D341Med (cell line): ENCODE measurements at regions not wholly inside any gene's neighbourhood (a gene's known extent, or its start where the extent isn't known, plus 50 kb on each side); places are given as distances from the start of the nearest gene placed in this dataset.
A peak's percentile ranks its signal among the peaks of the same experiment; 100 is the strongest.
"Not testable (repeated sequence)": the region's sequence is repeated elsewhere in the genome, so short reads cannot be mapped to it uniquely, and the experiment has no call there.

Experiments
- DNase-seq: peaks from one replicate; pipeline ENCODE4 v3.0.0; 2012; ENCODE audit warnings: low spot score

DNA sequence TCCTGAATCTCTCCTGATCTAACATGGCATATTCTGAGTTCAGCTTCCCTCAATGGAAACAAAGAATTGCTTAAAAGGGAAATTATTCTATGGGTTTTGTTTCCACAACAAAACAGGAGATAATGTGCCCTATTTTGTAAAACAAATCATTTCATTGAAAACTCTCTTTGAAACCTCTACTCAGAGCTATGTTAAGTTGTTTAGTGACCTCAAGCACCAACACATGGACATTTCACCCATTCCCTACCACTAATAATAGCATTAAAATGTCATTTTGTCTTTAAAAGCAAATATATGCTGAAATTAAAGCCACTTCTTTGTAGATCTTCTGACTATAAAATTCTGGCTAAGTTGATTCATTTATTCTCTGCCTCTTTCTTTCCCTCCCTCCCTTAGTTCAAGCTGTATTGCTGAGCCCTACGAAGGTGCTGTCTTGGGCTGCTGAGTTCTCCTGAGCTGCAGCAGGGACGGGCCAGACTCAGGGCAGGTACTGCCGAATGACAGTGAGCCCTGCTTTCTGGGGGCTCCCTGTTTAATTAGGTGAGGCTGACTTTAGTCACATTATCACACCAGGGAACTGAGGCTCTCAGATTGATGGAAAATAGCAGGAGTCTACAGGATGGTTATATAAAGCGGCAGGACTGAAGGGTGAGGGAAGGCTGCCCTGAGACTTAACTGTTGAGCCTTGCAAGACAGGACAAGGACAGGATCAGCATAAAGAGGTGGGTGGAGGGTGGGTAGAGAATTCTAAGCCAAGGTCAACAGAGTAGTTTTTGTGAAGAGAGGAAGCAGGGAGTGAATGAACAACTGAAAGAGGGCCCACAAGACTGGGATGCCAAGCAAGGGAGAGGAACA, 1685.1 kb downstream of the SPATA31A7 start:
- DNase-seq = peak; percentile 2

DNA sequence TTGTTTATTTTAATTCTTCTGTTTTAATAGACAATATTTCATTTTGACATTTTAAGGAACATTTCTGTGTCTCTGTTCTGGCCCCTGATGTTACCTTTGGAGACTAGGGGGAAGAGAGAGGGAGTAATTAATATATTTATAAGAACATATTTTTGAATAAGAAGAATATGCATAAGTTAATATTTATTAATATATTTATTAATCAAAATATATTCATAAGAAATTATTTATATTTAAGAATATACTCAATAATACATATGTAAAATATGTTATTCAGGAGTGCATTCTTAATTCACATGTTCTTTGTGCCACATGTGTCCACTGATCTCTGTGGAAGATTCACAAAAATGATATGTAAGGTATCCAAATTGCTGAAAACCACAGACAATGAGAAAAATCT, 1687.7 kb downstream of the SPATA31A7 start:
- DNase-seq = not testable (repeated sequence)

DNA sequence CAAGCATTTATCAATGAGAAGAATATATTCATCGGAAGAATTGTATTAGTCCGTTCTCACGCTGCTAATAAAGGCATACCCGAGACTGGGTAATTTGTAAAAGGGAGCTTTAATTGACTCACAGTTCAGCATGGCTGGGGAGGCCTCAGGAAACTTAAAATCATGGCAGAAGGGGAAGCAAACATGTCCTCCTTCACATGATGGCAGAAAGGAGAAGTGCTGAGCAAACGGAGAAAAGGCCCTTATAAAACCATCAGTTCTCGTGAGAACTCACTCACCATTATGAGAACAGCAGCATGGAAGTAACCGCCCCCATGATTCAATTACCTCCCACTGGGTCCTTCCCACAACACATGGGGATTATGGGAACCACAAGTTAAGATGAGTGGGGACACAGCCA, 1688.2 kb downstream of the SPATA31A7 start:
- not testable (repeated sequence) for DNase-seq

DNA sequence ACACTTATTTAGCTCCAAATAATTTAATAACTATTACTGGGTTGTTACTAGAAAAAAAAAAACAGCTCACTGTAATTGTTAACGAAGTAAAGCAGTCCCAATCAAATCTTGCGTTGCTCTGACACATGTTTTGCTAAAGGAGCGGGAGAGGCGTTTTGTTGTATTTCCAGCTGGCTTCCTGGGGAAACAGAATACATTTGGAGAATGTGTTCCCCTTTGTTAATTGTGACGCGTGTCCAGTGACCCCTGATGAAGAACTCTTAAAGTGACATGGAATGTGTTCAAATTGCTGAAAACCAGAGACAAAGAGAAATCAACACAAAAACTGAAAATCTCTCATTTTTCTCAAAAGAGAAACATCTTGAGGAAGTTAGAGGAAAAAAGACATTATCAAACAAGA, 1690.6 kb downstream of the SPATA31A7 start:
- DNase-seq = peak; percentile 6

DNA sequence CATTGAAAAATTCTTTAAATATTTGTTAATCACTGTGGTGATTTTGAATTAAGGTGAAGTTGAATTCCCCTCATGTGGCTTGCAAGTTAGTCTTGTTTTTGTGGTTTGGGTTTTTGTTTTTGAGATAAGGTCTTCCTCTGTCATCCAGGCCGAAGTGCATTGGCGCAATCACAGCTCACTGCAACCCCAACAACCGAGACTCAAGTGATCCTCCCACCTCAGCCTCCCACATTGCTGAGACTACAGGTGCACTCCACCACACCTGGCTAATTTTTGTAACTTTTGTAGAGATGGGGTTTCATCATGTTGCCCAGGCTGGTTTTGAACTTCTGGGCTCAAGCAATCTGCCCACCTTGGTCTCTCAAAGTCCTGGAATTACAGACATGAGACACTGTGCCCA, 1691.1 kb downstream of the SPATA31A7 start:
- DNase-seq = not testable (repeated sequence)

DNA sequence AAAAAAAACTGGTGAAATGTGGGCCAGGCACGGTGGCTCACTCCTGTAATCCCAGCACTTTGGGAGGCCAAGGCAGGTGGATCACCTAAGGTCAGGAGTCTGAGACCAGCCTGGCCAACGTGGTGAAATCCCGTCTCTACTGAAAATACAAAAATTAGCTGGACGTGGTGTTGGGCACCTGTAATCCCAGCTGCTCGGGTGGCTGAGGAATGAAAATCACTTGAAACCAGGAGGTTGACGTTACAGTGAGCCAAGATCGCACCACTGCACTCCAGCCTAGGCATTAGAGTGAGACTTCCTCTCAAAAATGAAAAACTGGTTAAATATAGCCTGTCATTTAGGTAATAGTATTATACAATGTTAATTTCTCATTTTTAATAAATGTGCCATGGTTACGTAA, 1692.0 kb downstream of the SPATA31A7 start:
- not testable (repeated sequence) for DNase-seq

DNA sequence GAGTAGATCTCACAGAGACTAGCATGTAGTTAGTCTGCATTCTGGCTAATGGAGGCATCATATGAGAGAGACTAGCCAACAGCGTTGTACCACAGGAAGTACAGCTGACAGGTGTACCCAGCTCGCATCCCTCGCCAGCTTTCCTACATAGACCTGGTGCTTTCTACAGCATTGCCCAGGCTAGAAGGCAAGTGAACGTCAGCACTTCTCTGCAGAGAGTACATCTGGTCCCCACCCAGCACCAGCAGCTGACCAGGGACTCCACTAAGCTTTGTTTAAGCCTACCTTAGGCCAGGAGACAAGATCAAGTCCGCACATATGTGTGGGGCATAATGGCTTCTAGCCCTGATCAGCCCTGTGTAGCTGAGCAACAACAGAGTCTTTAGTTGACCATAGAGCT, 1692.9 kb downstream of the SPATA31A7 start:
- not testable (repeated sequence) for DNase-seq

DNA sequence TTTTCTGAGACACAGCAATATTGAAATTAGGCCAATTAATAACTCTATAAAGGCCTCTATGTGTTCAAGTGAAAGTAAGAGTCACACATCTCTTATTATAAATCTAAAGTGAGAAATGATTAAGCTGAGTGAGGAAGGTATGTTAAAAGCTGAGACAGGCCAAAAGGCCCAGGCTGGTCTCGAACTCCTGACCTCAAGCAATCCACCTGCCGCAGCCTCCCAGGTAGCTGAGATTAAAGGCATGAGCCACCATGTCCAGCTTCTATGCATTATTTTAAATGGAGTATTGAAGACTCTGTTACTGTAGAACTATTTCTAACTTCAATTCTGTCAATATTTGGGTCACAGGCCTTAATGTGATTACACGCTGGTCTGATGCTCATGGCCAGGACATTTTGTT, 1706.9 kb downstream of the SPATA31A7 start:
- DNase-seq = not testable (repeated sequence)

DNA sequence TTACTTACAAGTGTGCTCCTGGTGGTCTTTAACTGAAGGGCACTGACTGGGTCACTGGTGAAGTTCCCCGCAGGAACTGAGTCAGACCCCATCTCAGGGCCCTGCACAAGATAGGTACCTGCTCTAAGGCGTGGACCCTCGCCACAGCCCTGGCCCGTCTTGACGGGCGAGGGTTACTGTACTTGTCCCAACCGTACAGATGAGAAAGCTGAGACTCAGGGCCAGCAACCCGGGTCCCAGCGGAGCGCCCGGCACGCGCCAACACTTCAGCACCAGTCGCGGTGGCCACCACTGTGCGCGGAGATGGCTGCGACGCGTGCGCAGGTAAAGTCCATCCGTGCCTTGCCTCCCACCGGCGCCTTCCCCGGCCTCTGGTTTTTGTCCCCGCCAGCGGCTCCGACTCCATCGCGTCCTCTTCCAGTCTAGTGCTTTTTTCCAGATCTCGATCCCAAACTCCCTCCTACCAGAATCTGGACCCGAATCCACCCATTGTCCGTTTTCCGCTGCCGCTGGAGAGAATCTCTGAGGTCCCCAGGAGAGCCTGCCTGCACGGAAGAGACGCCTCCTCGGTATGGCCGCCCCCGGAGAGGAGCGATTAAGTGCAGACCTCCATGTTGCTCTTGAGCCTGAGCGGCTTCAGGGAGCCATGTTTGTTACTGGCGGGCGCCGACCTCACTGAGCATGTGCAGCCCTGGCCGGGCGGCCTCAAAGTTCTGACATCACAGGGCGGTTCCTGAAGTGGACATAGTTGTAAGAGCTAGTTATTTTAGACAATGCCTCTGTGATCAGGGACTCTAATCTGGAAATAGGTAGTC, 1707.8 kb downstream of the SPATA31A7 start:
- not testable (repeated sequence) for DNase-seq

DNA sequence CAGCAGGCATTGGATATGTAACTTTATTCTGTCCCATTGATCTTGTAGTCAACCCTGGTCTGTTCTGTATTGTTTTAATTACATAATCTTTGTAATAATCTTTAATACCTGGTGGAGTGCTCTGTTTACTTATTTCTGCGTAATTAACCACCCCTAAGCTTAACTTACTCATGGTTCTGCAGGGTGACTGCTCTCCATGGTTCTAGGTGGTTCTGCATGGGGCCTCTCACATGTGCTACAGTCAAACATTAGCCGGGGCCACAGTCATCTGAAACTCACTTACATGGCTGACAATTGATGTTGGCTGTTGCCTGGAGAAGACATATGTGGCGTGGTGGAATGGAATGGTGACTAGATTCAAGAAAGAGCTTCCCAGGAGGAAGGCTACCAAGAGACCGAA, 1709.8 kb downstream of the SPATA31A7 start:
- DNase-seq = not testable (repeated sequence)

DNA sequence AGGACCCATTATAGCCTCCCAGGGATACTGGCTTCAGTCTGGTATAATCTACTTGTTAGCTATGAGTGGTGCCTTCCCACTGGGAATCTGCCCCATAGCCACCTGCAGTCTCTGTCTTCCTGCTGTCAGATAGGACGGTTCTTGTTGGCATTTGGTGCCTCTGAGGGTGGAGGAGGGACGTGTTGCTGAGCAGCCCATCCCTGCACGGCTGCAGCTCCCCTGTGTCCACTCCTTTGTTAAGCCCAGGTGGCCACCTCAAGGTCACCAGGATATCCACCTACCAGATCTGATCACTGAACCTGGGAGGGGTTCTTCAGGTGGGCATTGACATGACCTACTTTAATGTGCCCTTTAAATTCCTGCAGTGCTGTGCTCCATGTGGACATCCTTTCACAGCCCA, 1714.2 kb downstream of the SPATA31A7 start:
- not testable (repeated sequence) for DNase-seq

DNA sequence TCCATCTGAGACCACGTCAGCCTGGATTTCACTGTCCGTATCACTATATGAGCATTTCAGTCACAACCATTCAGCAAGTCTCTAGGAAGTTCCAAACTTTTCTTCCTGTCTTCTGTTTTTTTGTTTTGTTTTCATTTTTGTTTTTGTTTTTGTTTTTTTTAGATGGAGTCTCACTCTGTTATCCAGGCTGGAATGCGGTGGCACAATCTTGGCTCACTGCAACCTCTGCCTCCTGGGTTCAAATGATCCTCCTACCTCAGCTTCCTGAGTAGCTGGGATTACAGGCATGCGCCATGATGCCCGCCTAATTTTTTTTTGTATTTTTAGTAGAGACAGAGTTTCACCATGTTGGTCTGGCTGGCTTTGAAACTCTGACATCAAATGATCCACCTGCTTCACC, 1715.9 kb downstream of the SPATA31A7 start:
- DNase-seq = not testable (repeated sequence)

DNA sequence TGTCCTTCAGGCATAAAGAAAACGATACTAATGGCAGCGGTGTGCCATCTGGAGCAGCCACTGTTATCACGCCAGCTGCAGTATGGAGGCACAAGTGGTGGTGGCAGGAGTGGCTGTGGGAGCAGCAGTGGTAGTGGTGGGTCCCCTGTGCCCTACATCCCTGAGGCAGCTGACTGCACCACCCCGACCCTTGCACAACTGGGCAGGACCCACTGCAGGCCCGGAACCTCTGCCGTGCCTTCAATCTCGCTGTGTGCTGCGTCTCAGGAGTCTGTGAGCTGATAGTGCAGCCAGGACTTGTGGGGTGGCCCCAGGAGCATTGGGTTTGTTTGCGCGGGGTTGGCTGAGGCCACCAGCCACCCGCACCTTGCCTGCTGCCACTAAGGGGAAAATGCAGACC, 1718.0 kb downstream of the SPATA31A7 start:
- DNase-seq = not testable (repeated sequence)

DNA sequence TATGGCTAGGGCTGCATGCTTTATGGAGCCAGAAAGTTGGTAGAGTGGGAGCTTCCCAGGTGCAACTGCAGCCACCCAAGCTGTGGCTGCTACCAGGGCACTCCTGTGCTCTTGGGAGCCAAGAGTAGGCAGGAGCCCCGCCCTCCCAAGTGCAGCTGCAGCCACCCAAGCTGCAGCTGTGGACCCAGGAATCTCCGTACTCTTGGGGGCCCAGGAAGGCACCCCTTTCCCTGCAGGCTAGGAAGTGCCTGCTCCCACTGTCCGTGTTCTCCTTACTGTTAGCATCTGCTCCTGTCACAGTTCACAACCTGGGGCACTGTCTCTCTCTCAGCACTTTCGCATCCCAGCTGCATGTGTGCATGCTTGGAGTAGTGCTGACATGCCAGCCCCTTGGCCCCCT, 1718.4 kb downstream of the SPATA31A7 start:
- not testable (repeated sequence) for DNase-seq

DNA sequence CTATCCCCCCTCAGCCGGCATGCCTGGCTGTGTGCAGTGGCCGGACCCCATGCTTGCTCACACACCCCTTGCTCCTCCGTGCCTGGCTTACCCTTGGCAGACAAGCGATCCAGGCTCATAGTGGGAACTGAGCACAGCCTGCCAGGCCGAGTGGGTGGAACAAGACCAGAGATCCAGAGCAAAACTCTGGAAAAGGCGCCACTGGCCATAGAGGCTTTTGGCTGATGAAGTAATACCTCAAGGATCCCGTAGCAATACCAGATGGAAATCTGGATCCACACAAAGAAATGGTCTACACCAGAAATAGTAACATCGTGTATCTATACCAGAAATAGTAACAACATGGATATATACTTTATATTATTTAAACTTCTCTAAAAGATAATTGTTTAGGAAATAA, 1719.6 kb downstream of the SPATA31A7 start:
- not testable (repeated sequence) for DNase-seq

DNA sequence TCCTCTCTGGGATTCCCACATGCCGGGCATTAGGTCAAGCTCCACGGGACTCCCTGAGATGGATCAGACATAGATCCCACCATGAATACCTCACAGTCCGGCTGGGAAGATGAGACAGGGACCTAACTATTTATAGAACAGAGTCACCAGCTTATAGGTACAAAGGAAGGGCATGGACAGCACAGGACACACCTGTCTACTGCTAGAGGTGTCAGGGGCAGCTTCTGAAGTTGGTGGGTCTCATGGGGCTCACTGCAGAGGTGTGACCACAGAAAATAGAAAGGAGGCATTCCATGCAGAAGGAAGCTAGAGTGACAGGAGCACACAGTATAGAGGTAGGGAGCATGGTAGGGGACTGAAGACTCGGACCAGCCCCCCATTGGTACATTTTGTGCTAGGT, 1722.4 kb downstream of the SPATA31A7 start:
- DNase-seq = not testable (repeated sequence)

DNA sequence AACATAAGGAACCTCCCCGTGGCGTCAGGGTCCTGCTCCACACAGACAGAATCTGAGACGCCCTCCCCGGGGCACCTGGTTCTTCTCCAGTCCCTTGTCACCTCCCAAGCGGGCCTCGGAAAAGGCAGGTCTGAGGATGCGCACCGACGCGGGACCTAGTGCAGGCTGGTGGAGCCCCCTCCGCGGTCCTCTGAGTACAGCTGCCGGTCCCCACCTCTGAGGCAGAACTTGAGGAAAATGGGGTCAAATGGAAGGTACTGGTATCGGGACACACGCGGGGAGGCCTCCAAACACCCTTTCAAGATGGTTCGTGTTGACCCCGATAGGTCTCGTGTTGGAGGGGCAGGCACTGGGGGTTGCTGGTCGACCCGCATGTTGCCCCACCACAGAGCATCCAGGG, 1725.3 kb downstream of the SPATA31A7 start:
- DNase-seq = not testable (repeated sequence)

DNA sequence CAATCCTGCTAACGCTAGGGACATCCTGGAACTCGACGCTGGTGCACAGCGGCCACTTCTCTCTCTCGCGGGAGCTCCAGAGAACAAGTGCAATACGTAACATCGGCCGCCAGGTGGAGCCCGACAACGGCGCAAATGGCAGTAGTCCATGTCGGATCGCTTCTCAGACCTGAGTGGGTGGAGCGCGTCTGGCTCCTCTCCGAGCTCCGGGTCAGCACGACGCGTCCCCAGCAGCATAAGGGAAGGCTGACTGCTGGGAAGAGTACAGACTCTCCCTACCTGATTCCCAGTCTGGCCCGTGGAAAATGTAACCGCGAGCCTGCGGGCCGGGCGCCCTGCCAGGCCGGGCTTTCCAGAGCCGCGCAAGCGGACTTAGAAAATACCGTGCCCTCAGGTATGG, 1725.8 kb downstream of the SPATA31A7 start:
- not testable (repeated sequence) for DNase-seq

DNA sequence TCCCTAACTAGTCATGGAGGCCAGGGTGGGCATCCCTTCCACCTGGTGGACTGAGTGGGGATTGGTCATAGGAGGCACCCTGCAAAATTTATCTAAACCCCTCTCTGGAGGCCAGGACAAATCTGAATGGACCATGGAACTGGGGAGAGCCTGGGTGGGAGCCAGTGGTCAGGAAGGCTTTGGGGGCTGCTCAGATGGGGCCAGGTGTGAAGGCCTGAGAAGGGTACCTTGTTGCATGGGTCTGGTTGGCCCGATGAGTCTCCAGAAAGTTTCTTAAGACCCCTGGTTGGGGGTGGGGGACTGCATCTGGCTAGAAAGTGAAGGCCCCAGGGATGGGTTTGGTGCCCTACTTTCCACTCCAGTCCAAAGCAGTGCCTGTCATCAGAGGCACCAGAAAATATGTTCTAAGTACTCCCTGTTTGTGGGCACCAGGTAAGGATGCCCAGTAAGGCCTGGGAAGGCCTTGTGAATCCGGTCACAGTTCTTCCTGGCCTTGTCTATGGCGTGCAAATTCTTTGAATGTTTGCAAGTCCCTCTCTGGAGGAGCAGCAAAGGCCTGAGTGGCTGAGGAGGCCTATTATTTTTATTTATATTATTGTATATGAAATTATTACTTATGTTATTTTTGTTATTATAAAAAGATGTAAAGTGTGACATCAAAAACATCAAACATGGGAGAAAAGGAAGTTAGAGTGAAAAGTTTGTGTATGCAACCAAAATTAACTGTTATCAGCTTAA, 1729.0 kb downstream of the SPATA31A7 start:
- DNase-seq = not testable (repeated sequence)

DNA sequence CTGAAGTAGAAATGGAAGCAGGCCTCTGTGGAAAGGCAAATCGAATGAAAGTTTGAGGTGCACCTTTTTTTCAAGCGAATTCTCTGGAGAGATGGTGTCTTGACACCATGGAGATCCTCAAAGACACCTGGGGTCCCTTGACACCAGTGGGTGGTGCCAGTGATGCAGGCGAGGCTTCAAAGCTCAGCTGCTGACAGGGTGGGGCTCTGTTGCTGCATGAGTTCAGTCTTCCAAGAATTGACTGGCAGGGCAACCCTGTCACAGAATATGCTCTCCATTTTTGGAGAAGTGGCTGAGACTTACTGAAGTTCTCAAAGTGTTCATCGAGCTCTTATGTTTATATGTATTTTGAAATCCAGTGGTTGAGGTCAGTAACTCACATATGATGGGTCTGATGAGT, 1741.6 kb downstream of the SPATA31A7 start:
- not testable (repeated sequence) for DNase-seq

DNA sequence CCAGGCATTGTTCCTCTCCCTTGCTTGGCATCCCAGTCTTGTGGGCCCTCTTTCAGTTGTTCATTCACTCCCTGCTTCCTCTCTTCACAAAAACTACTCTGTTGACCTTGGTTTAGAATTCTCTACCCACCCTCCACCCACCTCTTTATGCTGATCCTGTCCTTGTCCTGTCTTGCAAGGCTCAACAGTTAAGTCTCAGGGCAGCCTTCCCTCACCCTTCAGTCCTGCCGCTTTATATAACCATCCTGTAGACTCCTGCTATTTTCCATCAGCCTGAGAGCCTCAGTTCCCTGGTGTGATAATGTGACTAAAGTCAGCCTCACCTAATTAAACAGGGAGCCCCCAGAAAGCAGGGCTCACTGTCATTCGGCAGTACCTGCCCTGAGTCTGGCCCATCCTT, 1763.0 kb downstream of the SPATA31A7 start:
- DNase-seq = not testable (repeated sequence)
